HG02981 (cell line): ENCODE measurements at regions not wholly inside any gene's neighbourhood (a gene's known extent, or its start where the extent isn't known, plus 50 kb on each side); places are given as distances from the start of the nearest gene placed in this dataset.

Experiments
- ATAC-seq: cut with Tn5 transposase; IDR thresholded peaks from one replicate; pipeline ENCODE4 v1.9.1; 2021; ENCODE audit warnings: mild to moderate bottlenecking, moderate library complexity; ENCODE audit not compliant: unreplicated experiment

DNA sequence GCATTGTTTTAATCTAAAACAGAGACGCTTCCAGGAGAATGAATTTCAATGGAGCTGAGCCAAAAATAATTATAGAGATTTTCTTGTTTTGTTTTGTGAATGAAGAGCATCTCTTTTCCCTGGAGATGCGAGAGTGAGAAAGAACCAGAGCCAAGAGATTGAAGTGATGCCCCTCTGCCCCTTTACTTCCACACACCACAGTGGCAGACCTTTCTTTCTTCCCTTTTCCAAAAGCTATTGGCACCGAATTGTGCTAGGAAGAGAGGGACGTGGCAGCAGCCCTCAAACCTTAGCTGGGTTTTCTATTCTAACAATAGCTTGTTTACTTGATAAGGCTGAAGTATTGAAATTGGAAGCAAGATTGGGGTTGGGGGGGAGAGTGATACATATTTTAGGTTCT lies 133.0 kb upstream of the TMEM161B start:
- no peak for ATAC-seq

GRCh38 chr5:88401228-88401627 lies 132.6 kb upstream of the TMEM161B start:
- ATAC-seq = no peak

- ATAC-seq = no peak
Measured at GRCh38 chr5:88399561-88399960, 130.9 kb upstream of the TMEM161B start.

GRCh38 chr5:88398316-88398715 lies 129.7 kb upstream of the TMEM161B start:
- no peak for ATAC-seq

DNA sequence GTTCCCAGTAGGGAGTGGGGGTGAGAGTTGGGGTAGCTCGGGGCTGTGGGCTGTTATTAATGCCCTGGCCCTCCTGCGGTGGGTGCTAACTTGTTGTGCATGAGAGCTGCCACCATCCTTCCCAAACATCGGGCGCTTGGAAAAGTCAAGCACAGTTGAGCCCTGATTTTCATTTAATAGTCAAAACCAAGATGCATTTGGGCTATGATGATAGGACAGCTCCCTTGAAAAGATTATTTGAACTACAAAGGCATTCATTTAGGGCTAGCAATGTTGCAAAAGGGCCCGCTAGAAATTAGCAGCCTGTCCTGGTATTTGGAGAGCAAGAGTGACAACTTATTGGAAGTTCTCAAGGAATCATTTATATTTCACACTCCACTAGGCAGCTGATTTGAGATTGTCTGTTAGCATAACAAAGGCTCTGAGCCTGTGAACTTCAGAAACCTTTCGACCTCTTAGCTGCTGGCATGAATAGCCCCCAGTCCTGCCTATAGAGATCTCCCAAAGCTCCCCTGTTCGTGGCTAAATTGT lies 128.2 kb upstream of the TMEM161B start:
- no peak for ATAC-seq

GRCh38 chr5:88396000-88396535 lies 127.4 kb upstream of the TMEM161B start:
- ATAC-seq = no peak

- ATAC-seq = no peak
Measured at GRCh38 chr5:88395264-88395663, 126.6 kb upstream of the TMEM161B start.

DNA sequence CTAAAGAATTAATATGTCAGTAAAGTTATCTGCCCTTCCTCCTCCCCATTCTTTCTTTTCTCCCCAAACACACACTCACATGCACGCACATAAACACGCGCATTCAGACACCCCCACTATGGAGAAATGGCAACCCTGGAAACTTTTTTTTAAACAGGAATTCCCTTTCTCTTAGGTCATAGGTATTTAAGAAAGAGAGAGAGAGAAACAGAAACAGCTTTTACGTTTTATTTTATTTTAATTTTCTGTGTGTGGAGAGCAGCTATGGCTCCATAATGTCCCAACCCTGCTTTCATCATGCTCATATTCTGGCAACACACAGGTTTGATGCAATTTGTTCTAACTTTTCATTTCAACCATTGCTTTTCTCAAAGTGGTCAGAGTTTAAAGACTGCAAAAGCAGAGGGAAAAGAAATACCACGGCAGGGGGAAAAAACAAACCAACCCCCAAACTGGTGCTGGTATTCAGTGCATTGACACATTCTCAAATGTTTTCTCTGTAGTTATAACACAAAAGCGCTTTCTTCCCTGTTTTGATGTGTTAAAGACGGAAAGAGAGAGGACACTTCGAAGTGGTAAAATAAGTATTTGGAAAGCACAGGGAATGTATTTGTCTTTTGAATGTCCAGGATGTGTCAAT lies 126.0 kb upstream of the TMEM161B start:
- no peak for ATAC-seq

DNA sequence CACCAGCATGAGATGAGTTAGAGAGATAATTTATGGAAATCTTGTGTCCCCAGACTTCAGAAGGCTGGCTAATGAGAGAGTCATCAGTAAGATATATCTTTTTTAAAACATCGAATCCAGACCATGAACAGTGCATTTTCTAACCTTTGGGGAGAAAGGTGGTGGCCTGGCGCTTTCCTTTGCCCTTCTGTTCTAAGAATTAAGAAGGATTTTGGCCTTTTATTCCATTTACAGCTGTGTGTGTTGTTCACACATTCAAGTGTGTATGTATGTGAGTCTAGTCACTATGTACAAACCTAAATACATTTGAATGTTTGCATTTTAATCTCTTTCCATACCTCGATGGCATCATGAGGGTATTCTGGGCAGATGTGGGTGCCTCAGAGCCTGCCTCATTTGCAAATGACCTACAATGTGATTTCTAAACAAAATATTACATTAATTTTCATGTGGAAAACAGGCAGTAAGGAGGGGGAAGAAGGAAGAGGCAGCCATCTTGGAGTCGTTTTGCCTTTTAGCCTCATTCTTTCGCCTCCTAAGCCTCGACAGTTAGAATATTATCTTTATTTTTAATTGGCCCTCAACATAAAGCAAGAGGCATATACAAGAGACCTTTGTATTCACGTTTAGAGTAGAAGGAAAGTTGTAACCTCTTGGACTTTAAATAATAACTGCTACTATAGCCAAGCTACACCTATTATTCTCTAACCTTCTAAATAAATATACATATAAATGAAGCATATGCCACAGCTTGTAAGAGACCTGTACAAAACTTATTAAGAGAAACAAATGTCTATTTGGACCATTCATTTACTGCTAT lies 125.3 kb upstream of the TMEM161B start:
- no peak for ATAC-seq

DNA sequence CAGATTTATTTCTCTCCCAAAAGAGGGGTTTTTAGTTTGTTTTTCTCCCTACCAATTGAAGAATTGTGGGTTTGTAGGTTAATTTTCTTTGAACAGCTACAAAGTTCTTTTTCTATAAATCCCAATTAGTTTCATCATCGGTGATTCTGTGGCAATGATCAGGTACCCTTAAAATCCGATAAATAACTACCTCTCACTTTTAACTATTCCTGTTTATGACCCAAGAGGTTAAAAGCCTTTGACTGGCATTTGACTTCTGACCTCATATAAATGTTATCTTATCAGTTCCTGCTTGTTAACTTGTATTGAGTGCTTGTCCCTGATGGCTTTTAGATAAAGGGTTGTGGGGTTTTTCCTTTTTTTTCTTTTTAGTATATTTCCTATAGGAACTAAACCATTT lies 124.4 kb upstream of the TMEM161B start:
- ATAC-seq = no peak

GRCh38 chr5:88391991-88392390 lies 123.3 kb upstream of the TMEM161B start:
- ATAC-seq = no peak

- ATAC-seq = no peak
Measured at GRCh38 chr5:88391116-88391515, 122.5 kb upstream of the TMEM161B start.

- no peak for ATAC-seq
Measured at GRCh38 chr5:88390481-88390880, 121.8 kb upstream of the TMEM161B start.

DNA sequence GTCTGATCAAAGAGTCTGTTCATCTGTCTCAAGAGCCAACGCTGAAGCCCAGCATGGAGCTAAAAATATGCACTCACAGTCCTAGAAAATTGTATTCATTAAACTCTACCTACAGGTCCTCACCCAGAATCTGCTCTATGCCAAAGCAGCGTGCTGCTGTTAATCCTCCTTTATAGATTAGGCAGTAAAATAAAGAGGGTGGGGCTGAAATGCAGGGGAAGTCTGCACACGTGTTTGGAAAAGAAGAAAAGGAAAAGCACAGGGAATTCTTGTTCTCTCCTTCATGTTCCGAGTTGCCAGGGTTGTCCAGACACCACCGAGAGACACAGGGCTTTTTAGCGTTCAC lies 121.4 kb upstream of the TMEM161B start:
- no peak for ATAC-seq

DNA sequence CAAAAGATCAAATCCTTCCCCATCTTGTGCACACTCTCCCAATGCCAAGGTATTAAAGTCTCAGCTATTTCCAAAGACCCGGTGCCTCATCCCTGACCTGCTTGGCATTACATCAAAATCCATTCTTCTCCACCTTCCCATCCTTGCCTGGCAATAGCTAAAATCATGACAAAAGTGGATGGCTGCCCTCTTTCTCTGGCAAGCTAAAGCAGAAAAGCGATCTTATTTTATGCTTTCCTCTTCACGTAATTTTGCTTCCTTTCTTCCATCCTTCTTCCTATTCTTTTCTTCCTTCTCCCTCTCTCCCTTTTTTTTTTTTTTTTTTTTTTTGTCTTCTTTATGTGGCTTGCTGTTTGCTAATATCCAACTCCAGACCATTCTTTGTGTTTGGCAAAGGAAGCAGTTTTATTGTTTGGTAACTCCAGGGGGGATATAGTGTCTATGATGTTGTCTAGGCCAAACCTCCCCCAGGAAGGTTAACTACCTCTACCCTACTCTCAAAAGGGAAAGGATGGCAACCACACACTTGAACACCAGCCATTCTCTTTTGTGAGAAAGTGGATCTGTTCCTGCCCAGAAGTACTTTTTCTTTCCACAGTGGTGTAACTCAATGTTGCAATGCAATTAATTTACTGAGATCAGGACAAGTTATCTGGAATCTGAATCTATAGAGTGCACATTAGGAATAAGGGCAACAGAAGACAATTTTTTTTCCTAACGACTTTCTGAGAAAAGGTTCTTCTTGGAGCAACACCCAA lies 120.9 kb upstream of the TMEM161B start:
- ATAC-seq = no peak

DNA sequence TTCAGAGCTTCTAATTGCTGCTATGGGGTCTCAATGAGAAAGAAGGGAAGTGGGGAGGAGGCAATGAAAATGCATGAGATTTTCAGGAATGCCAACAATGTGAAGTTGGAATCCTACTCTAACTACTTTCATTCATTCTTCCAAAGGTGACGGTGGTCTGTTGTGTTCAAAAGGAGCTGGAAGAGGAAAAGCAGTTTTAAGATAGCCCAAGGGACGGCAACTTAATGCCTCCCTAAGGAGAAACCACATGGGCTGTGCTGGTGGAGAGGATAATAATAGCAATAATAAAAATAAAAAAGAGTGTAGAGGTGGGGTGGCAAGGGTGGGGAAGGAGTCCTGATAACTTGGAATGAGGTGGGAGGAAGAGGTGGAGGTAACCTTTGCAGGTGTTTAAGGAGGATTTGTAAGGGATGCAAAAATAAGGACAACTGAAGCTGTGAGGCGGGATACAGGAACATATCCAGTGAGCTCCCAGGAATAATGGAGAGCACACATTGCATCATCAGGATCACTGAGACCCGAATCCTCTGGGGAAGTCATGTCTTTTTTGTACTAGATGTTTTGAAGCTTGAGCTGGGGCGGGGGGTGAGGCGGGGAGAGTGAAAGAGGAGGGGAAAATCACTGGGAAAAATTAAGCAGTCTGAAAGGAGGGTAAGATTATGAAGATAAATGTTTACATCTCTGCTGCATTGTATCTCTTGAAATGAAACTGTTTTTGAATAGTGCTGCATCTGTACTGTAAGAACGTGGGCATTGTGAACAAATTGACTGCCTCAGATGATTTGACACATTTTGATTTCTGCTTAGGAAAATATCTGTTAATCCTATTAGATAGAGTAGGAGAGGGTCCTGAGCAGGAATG lies 120.1 kb upstream of the TMEM161B start:
- no peak for ATAC-seq

- ATAC-seq = no peak
Measured at GRCh38 chr5:88384886-88385285, 116.2 kb upstream of the TMEM161B start.

DNA sequence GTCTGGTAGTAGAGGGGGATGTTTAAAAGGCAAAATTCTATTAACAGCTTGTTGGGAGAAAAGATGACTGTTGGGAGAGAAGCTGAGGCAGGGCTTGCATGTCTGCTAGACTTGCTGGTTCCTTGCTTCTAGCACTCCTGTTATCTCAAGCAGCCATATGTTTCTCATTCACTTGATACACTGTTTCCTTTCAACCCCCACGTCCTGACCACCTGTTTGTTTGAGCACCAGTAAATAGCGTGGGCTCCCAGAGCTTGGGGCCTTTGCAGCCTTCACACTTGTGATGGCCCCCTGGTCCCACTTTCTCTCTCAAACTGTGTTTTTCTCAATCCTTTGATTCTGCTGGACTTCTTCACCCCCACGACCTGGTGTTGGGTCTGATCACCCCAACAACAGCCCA lies 111.7 kb upstream of the TMEM161B start:
- ATAC-seq = no peak

DNA sequence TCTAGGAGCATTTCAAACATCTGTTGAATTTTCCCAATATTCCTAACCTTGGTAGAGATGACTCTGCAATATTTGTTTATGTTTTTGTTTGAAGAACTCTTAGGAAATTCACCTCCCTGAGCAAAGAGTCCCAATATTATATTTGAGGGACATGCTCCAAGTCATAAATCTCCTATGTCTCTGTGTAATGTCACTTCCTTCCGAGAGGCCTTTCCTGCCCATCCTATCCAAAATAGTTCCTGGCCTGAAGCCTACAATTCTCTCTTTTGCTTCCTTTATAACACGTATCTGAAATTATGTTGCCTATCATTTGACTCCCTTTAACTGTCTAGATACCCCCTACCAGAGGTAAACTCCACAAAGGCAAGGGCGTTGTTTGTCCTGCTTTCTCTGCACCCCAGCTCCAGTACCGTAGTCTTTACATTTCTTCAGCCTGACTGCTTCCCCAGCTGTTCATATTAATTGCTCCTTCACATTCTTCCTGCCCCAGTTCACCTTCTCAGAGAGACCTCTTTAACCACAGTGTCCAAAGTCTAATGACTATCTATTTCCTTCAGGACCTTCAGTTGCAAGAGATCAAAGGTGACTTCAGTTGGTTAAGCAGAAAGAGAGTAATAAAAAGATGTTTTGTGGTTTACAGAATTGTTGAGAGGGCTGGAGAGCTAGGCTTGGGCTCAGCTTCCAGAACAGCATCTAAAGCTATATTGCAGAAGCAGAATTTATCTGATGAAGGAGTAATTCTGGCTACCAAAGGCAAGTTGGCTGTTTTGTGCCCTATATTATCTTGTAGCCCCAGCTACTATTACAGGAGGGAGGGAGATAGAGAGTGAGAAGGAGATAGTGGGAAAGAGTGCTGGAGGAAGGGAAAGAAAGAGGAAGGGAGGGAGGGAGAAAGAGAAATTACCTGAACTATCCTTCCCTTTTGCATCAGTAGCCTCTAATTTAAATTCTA lies 109.3 kb upstream of the TMEM161B start:
- no peak for ATAC-seq
